SK-N-SH treated with all-trans-retinoic acid at 6 μM for 48 hours (cell line): ENCODE measurements at regions not wholly inside any gene's neighbourhood (a gene's known extent, or its start where the extent isn't known, plus 50 kb on each side); places are given as distances from the start of the nearest gene placed in this dataset.

Experiments used
- ARNTL ChIP-seq: fragments of 450-650 bp; formaldehyde crosslinking; IDR thresholded peaks from 2 replicates; pipeline ENCODE4 v1.5.0; 2020; ENCODE audit warnings: low read depth, mild to moderate bottlenecking, moderate library complexity, borderline replicate concordance
- CREB5 ChIP-seq: fragments of 250-450 bp; sonication (Bioruptor Pico); IDR thresholded peaks from 2 replicates; pipeline ENCODE4 v1.5.1; 2020; ENCODE audit warnings: low read depth, mild to moderate bottlenecking, moderate library complexity
- CSDC2 ChIP-seq: fragments of 250-450 bp; sonication (Bioruptor Pico); IDR thresholded peaks from 2 replicates; pipeline ENCODE4 v1.5.0; 2020; ENCODE audit warnings: mild to moderate bottlenecking, moderate library complexity
- ESRRG ChIP-seq: fragments of 250-450 bp; sonication (Bioruptor Pico); IDR thresholded peaks from 2 replicates; pipeline ENCODE4 v1.6.1; 2021; ENCODE audit warnings: mild to moderate bottlenecking
- GLIS3 ChIP-seq: fragments of 250-450 bp; sonication (Bioruptor Pico); IDR thresholded peaks from 2 replicates; pipeline ENCODE4 v1.5.0; 2020; ENCODE audit warnings: mild to moderate bottlenecking, moderate library complexity
- ISL1 ChIP-seq: fragments of 250-450 bp; sonication (Bioruptor Pico); IDR thresholded peaks from 2 replicates; pipeline ENCODE4 v2.1.2; 2022; ENCODE audit warnings: mild to moderate bottlenecking, moderate library complexity
- OSR1 ChIP-seq: fragments of 250-450 bp; sonication (Bioruptor Pico); IDR thresholded peaks from 2 replicates; pipeline ENCODE4 v1.8.0; 2022; ENCODE audit warnings: moderate library complexity, mild to moderate bottlenecking, inconsistent platforms
- PATZ1 ChIP-seq: fragments of 250-450 bp; sonication (Bioruptor Pico); IDR thresholded peaks from 2 replicates; pipeline ENCODE4 v1.8.0; 2020; ENCODE audit warnings: mild to moderate bottlenecking, moderate library complexity, borderline replicate concordance
- RARB ChIP-seq: fragments of 250-450 bp; sonication (Bioruptor Pico); IDR thresholded peaks from 2 replicates; pipeline ENCODE4 v1.8.0; 2021; ENCODE audit warnings: mild to moderate bottlenecking, moderate library complexity
- TCF4 ChIP-seq: fragments of 250-450 bp; sonication (Bioruptor Pico); IDR thresholded peaks from 2 replicates; pipeline ENCODE4 v1.8.0; 2021; ENCODE audit warnings: mild to moderate bottlenecking, moderate library complexity, borderline replicate concordance
- TOX ChIP-seq: fragments of 250-450 bp; sonication (Bioruptor Pico); IDR thresholded peaks from 2 replicates; pipeline ENCODE4 v1.8.0; 2021; ENCODE audit warnings: mild to moderate bottlenecking, moderate library complexity, borderline replicate concordance
- ZNF565 ChIP-seq: fragments of 450-650 bp; formaldehyde crosslinking; conservative IDR thresholded peaks from 2 replicates; pipeline ENCODE4 v1.5.0; 2020; ENCODE audit warnings: low read depth, mild to moderate bottlenecking, moderate library complexity
- ZNF70 ChIP-seq: fragments of 450-650 bp; formaldehyde crosslinking; IDR thresholded peaks from 2 replicates; pipeline ENCODE4 v1.5.0; 2020; ENCODE audit warnings: mild to moderate bottlenecking, moderate library complexity

- TF ChIP-seq CSDC2 (CRISPR knock-in tag) (no peak), GLIS3 (CRISPR knock-in tag) (no peak), ZNF70 (CRISPR knock-in tag) (no peak), ZNF565 (CRISPR knock-in tag) (no peak), CREB5 (no peak), RARB (CRISPR knock-in tag) (no peak), TCF4 (no peak), ARNTL (CRISPR knock-in tag) (no peak), ISL1 (CRISPR knock-in tag) (no peak), PATZ1 (CRISPR knock-in tag) (no peak), ESRRG (CRISPR knock-in tag) (no peak), OSR1 (CRISPR knock-in tag) (no peak), TOX (CRISPR knock-in tag) (no peak)
Observed at GRCh38 chr7:81484261-81484660, 285.6 kb downstream of the HGF start.
